ENCODE measurements at regions not wholly inside any gene's neighbourhood (a gene's known extent, or its start where the extent isn't known, plus 50 kb on each side); places are given as distances from the start of the nearest gene placed in this dataset.

- TF ChIP-seq, protein P1, sequence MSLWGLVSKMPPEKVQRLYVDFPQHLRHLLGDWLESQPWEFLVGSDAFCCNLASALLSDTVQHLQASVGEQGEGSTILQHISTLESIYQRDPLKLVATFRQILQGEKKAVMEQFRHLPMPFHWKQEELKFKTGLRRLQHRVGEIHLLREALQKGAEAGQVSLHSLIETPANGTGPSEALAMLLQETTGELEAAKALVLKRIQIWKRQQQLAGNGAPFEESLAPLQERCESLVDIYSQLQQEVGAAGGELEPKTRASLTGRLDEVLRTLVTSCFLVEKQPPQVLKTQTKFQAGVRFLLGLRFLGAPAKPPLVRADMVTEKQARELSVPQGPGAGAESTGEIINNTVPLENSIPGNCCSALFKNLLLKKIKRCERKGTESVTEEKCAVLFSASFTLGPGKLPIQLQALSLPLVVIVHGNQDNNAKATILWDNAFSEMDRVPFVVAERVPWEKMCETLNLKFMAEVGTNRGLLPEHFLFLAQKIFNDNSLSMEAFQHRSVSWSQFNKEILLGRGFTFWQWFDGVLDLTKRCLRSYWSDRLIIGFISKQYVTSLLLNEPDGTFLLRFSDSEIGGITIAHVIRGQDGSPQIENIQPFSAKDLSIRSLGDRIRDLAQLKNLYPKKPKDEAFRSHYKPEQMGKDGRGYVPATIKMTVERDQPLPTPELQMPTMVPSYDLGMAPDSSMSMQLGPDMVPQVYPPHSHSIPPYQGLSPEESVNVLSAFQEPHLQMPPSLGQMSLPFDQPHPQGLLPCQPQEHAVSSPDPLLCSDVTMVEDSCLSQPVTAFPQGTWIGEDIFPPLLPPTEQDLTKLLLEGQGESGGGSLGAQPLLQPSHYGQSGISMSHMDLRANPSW (CRISPR knock-in tag; IDR thresholded peaks at IDR 0.05; ENCODE audit: borderline replicate concordance) = no peak
- TF ChIP-seq, protein P2, sequence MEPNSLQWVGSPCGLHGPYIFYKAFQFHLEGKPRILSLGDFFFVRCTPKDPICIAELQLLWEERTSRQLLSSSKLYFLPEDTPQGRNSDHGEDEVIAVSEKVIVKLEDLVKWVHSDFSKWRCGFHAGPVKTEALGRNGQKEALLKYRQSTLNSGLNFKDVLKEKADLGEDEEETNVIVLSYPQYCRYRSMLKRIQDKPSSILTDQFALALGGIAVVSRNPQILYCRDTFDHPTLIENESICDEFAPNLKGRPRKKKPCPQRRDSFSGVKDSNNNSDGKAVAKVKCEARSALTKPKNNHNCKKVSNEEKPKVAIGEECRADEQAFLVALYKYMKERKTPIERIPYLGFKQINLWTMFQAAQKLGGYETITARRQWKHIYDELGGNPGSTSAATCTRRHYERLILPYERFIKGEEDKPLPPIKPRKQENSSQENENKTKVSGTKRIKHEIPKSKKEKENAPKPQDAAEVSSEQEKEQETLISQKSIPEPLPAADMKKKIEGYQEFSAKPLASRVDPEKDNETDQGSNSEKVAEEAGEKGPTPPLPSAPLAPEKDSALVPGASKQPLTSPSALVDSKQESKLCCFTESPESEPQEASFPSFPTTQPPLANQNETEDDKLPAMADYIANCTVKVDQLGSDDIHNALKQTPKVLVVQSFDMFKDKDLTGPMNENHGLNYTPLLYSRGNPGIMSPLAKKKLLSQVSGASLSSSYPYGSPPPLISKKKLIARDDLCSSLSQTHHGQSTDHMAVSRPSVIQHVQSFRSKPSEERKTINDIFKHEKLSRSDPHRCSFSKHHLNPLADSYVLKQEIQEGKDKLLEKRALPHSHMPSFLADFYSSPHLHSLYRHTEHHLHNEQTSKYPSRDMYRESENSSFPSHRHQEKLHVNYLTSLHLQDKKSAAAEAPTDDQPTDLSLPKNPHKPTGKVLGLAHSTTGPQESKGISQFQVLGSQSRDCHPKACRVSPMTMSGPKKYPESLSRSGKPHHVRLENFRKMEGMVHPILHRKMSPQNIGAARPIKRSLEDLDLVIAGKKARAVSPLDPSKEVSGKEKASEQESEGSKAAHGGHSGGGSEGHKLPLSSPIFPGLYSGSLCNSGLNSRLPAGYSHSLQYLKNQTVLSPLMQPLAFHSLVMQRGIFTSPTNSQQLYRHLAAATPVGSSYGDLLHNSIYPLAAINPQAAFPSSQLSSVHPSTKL (CRISPR knock-in tag; IDR thresholded peaks at IDR 0.05) = no peak
- TF ChIP-seq ZKSCAN5 (CRISPR knock-in tag; IDR thresholded peaks at IDR 0.05) = no peak
Measured at GRCh38 chr6:9594746-9595145, 820.1 kb downstream of the TFAP2A start (continued).

- no peaks in the 10 kb centered on the region for H3K27me3 ChIP-seq (ENCODE audit: control insufficient read depth in 1 of 2, insufficient read depth in 2 of 2, low read length in 2 of 2)
- H3K36me3 ChIP-seq (replicated peaks in 1 of 2; ENCODE audit: control insufficient read depth in 1 of 2, insufficient read depth in 2 of 2, low read length in 2 of 2) = no peaks in the 10 kb centered on the region
- H3K9ac ChIP-seq (ENCODE audit: insufficient read depth, low read depth, low read length) = no peak overlapping the region
- 7% methylated on average over 3 of the region's 3 CpGs for WGBS (ENCODE audit: low lambda C conversion rate)
- in situ Hi-C loops (cut with HindIII; ENCODE audit: extremely low pct_ligation_motif_present, low pct_unique_long_range_greater_than_20kb) (no loop called here), intact Hi-C loops (cut with micrococcal nuclease; ENCODE audit: unreplicated experiment) (no loop called here)
- FAIRE-seq = no peak
- no peak for ATAC-seq
- no peak for DNase-seq (ENCODE audit: low spot score)
- no peak overlapping the region for H3K27ac ChIP-seq (ENCODE audit: extremely low read length, insufficient read depth, low read length)
- no peak overlapping the region for H2AFZ ChIP-seq (ENCODE audit: low read length)
- no peaks in the 10 kb centered on the region for H3K9me3 ChIP-seq (ENCODE audit: low read length)
- no peaks in the 10 kb centered on the region for H4K20me1 ChIP-seq (ENCODE audit: insufficient read depth, low read length)
- no TSS peak for BruUV-seq (replicated peaks)
- H3K79me2 ChIP-seq (ENCODE audit: insufficient read depth, low read length) = no peaks in the 10 kb centered on the region
- H3K4me2 ChIP-seq (ENCODE audit: low read depth, low read length) = no peak overlapping the region
- CTCF ChIA-PET (ENCODE audit: low intra/inter-chr PET ratio, low total read pairs) = no interaction called here
- no peaks in the 10 kb centered on the region for H3K4me1 ChIP-seq (ENCODE audit: insufficient read depth, low read length)
- no peak overlapping the region for H3K4me3 ChIP-seq (replicated peaks in 1 of 3; ENCODE audit: insufficient read depth in 1 of 3, low read depth in 2 of 3, low read length in 3 of 3)
- POLR2A ChIA-PET = no interaction called here
- TF ChIP-seq, protein P3, sequence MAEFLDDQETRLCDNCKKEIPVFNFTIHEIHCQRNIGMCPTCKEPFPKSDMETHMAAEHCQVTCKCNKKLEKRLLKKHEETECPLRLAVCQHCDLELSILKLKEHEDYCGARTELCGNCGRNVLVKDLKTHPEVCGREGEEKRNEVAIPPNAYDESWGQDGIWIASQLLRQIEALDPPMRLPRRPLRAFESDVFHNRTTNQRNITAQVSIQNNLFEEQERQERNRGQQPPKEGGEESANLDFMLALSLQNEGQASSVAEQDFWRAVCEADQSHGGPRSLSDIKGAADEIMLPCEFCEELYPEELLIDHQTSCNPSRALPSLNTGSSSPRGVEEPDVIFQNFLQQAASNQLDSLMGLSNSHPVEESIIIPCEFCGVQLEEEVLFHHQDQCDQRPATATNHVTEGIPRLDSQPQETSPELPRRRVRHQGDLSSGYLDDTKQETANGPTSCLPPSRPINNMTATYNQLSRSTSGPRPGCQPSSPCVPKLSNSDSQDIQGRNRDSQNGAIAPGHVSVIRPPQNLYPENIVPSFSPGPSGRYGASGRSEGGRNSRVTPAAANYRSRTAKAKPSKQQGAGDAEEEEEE (CRISPR knock-in tag; IDR thresholded peaks at IDR 0.05; ENCODE audit: borderline replicate concordance) = no peak
- TF ChIP-seq JARID2 (CRISPR knock-in tag; IDR thresholded peaks at IDR 0.05; ENCODE audit: insufficient replicate concordance) = no peak
- no peak for TF ChIP-seq REL (CRISPR knock-in tag; conservative IDR thresholded peaks at IDR 0.05)
- no peak for TF ChIP-seq FOSL2 (CRISPR knock-in tag; IDR thresholded peaks at IDR 0.05)
- no peak for TF ChIP-seq ZNF432 (CRISPR knock-in tag; IDR thresholded peaks at IDR 0.05; ENCODE audit: borderline replicate concordance)
- TF ChIP-seq, protein P4, sequence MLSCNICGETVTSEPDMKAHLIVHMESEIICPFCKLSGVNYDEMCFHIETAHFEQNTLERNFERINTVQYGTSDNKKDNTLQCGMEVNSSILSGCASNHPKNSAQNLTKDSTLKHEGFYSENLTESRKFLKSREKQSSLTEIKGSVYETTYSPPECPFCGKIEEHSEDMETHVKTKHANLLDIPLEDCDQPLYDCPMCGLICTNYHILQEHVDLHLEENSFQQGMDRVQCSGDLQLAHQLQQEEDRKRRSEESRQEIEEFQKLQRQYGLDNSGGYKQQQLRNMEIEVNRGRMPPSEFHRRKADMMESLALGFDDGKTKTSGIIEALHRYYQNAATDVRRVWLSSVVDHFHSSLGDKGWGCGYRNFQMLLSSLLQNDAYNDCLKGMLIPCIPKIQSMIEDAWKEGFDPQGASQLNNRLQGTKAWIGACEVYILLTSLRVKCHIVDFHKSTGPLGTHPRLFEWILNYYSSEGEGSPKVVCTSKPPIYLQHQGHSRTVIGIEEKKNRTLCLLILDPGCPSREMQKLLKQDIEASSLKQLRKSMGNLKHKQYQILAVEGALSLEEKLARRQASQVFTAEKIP (CRISPR knock-in tag; IDR thresholded peaks at IDR 0.05; ENCODE audit: borderline replicate concordance) = no peak
- TF ChIP-seq MLLT10 (CRISPR knock-in tag; IDR thresholded peaks at IDR 0.05) = no peak
- TF ChIP-seq FOXP4 (CRISPR knock-in tag; IDR thresholded peaks at IDR 0.05) = no peak
Measured at GRCh38 chr6:9593554-9593953, 821.3 kb downstream of the TFAP2A start.

All from HepG2 (cell line).